HUES6 (cell line): ENCODE measurements at regions not wholly inside any gene's neighbourhood (a gene's known extent, or its start where the extent isn't known, plus 50 kb on each side); places are given as distances from the start of the nearest gene placed in this dataset.

ENCODE experiments used
- H3K27ac ChIP-seq: 2 replicates; pipeline ENCODE4 v1.7.0; 2013; ENCODE audit warnings: low read depth, mild to moderate bottlenecking, low read length, inconsistent platforms
- H3K27me3 ChIP-seq: 2 replicates; pipeline ENCODE4 v1.6.1; 2013; ENCODE audit warnings: low read length; ENCODE audit not compliant: control insufficient read depth, insufficient read depth
- H3K36me3 ChIP-seq: 2 replicates; pipeline ENCODE4 v1.6.1; 2013; ENCODE audit warnings: low read length; ENCODE audit not compliant: control insufficient read depth, insufficient read depth
- H3K4me1 ChIP-seq: 2 replicates; pipeline ENCODE4 v1.6.1; 2013; ENCODE audit warnings: low read length; ENCODE audit not compliant: control insufficient read depth, insufficient read depth
- H3K4me3 ChIP-seq: 2 replicates; pipeline ENCODE4 v1.5.1; 2013; ENCODE audit warnings: low read depth, low read length
- H3K9ac ChIP-seq: one replicate; pipeline ENCODE4 v1.6.1; 2013; ENCODE audit warnings: mild to moderate bottlenecking, low read length
- H3K9me3 ChIP-seq: 2 replicates; pipeline ENCODE4 v1.6.1; 2013; ENCODE audit warnings: low read depth, low read length; ENCODE audit not compliant: control insufficient read depth, insufficient read depth

DNA sequence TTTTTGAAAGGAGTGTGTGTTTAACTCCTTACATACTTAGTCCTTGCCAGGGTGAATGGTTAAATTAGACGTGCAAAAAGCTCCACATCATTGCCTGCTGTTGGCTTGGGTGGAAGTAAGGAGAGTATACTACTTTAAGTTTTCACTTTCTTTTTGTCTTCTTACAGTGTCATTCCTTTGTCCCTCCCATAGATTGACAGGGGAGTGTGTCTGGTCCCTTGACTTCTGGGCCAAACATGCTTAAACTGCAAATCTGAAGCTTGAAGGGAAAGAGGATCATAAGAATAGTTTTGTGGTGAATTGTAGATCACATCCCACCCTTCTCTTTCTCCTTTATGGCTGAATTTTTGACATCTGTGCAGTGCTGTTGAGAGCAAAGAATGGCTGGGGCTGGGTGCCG, 355.8 kb upstream of the C2CD4B start:
- Histone ChIP-seq H3K36me3 (no peaks in the 10 kb centered on the region), H3K9me3 (no peaks in the 10 kb centered on the region), H3K9ac (no peak overlapping the region), H3K4me3 (no peak overlapping the region), H3K27me3 (no peaks in the 10 kb centered on the region), H3K27ac (peak overlapping the region; percentile 35; the same call in 1 of the 2 replicates), H3K4me1 (peaks cover 48% of the 10 kb centered on the region)

- H3K9ac ChIP-seq = peak overlapping the region; percentile 41
- no peaks in the 10 kb centered on the region for H3K9me3 ChIP-seq
- peaks cover 48% of the 10 kb centered on the region for H3K4me1 ChIP-seq
- peak overlapping the region; percentile 35; the same call in 1 of the 2 replicates for H3K27ac ChIP-seq
- peak overlapping the region; percentile 29 for H3K4me3 ChIP-seq
- H3K36me3 ChIP-seq = no peaks in the 10 kb centered on the region
- no peaks in the 10 kb centered on the region for H3K27me3 ChIP-seq
Observed at GRCh38 chr15:62521396-62521795, 356.3 kb upstream of the C2CD4B start.

DNA sequence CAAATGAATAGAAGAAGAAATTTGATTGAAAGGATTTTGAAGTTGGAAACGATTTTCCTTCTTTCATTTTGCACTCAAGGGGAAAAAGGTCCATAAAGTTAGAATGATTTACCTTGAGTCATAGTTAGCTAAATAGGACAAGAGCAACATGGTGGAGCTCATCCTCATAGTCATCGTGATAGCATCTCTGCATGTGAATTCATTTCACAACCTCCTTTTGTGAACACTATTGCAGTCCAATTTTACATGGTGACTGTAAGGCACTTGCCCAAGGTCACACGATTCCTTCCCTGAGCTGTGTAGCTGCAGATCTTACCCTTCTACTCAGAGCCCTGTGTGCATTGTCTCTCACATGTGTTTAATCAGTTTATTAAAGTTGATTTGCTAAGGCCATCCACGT, 359.8 kb upstream of the C2CD4B start:
- H3K9ac ChIP-seq = no peak overlapping the region
- H3K4me1 ChIP-seq = peaks cover 45% of the 10 kb centered on the region
- no peak overlapping the region for H3K27ac ChIP-seq
- H3K4me3 ChIP-seq = no peak overlapping the region
- H3K36me3 ChIP-seq = no peaks in the 10 kb centered on the region
- no peaks in the 10 kb centered on the region for H3K9me3 ChIP-seq
- no peaks in the 10 kb centered on the region for H3K27me3 ChIP-seq

DNA sequence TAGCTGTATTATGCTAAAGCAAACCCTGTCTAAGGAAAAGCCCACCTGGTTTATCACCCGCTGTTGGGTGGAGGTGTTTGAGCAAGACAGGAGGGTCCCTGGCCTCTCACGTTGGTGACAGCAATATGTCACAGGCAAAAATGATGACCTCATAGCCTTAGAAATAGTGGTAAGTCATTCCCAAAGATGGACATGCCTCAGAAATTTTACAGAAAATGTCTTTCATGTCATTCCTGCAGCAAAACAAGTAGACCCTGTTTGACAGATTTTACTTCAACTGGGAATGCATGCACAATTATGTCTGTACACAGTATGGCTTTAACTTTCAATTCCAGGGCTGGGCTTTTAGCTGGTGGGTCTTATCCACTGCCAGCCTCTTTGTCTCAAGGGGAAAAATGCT, 362.3 kb upstream of the C2CD4B start:
- no peaks in the 10 kb centered on the region for H3K27me3 ChIP-seq
- H3K9me3 ChIP-seq = no peaks in the 10 kb centered on the region

DNA sequence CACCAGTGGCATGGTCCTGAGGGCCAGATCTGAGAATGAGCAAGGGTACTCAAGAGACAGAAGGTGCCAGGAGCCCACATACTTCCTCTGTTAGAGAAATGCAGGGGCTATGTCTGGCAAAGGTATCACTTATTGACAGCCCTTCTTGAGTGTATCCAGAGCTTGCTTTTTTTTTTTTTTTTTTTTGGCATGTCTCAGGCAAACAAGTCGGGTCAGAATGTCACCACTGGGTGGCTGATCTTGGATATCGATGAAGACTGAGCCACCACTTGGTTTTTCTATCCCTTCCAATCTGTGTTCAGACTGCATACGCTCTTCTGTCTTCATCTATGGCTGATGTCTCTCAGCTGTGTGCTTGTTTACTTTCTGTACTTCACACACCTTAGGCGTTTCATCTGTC, 363.4 kb upstream of the C2CD4B start:
- peaks cover 11% of the 10 kb centered on the region for H3K4me1 ChIP-seq
- no peaks in the 10 kb centered on the region for H3K27me3 ChIP-seq
- no peak overlapping the region for H3K9ac ChIP-seq
- H3K9me3 ChIP-seq = no peaks in the 10 kb centered on the region
- no peak overlapping the region for H3K27ac ChIP-seq
- H3K4me3 ChIP-seq = no peak overlapping the region
- no peaks in the 10 kb centered on the region for H3K36me3 ChIP-seq

More for the DNA sequence above, 362.3 kb upstream of the C2CD4B start:
- Histone ChIP-seq H3K9ac (no peak overlapping the region), H3K4me1 (peaks cover 19% of the 10 kb centered on the region), H3K36me3 (no peaks in the 10 kb centered on the region), H3K4me3 (no peak overlapping the region), H3K27ac (no peak overlapping the region)

GRCh38 chr15:62532367-62532766, 367.3 kb upstream of the C2CD4B start:
- Histone ChIP-seq H3K27me3 (no peaks in the 10 kb centered on the region), H3K4me3 (no peak overlapping the region), H3K4me1 (peaks cover 12% of the 10 kb centered on the region), H3K9ac (no peak overlapping the region), H3K36me3 (no peaks in the 10 kb centered on the region), H3K9me3 (no peaks in the 10 kb centered on the region), H3K27ac (no peak overlapping the region)

- no peak overlapping the region for H3K4me3 ChIP-seq
- H3K9ac ChIP-seq = no peak overlapping the region
- H3K4me1 ChIP-seq = peaks cover 7% of the 10 kb centered on the region
- H3K9me3 ChIP-seq = no peaks in the 10 kb centered on the region
- H3K27me3 ChIP-seq = no peaks in the 10 kb centered on the region
- no peak overlapping the region for H3K27ac ChIP-seq
- no peaks in the 10 kb centered on the region for H3K36me3 ChIP-seq
Observed at GRCh38 chr15:62533687-62534086, 368.6 kb upstream of the C2CD4B start.

- Histone ChIP-seq H3K27me3 (no peaks in the 10 kb centered on the region), H3K9me3 (no peaks in the 10 kb centered on the region), H3K4me1 (peaks cover 6% of the 10 kb centered on the region), H3K4me3 (no peak overlapping the region), H3K9ac (no peak overlapping the region), H3K36me3 (no peaks in the 10 kb centered on the region), H3K27ac (no peak overlapping the region)
Observed at GRCh38 chr15:62534996-62535395, 369.9 kb upstream of the C2CD4B start.

DNA sequence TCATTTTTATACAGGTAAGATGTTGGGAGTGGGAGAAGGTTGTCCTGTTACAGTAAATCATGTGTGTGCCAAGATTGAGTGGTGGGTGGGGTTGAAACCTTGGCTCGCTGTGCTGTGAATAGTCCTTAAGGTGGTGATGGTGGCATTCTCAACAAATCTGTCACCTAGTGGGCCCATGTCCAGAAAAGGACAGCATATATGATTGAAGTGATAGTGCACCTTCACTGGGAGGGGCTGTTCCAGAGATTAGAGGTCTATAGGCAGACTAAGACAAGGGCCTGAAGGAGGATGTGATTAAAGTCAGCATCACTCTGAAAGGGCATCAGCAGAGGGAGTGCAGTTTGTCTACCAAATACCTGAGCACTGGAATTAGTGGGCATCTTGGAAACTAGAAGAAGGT, 374.2 kb upstream of the C2CD4B start:
- Histone ChIP-seq H3K9ac (no peak overlapping the region), H3K27ac (no peak overlapping the region)

GRCh38 chr15:62541250-62541649, 376.2 kb upstream of the C2CD4B start:
- Histone ChIP-seq H3K9me3 (peaks cover 3% of the 10 kb centered on the region; the same call in 1 of the 2 replicates), H3K9ac (no peak overlapping the region), H3K4me1 (no peaks in the 10 kb centered on the region), H3K36me3 (no peaks in the 10 kb centered on the region), H3K27ac (no peak overlapping the region), H3K27me3 (no peaks in the 10 kb centered on the region), H3K4me3 (no peak overlapping the region)

More for the DNA sequence above, 374.2 kb upstream of the C2CD4B start:
- H3K4me1 ChIP-seq = no peaks in the 10 kb centered on the region
- no peaks in the 10 kb centered on the region for H3K36me3 ChIP-seq
- H3K9me3 ChIP-seq = peaks cover 3% of the 10 kb centered on the region; the same call in 1 of the 2 replicates
- no peaks in the 10 kb centered on the region for H3K27me3 ChIP-seq
- H3K4me3 ChIP-seq = no peak overlapping the region

- no peak overlapping the region for H3K9ac ChIP-seq
- no peaks in the 10 kb centered on the region for H3K36me3 ChIP-seq
- H3K27me3 ChIP-seq = no peaks in the 10 kb centered on the region
- peaks cover 4% of the 10 kb centered on the region; the same call in 1 of the 2 replicates for H3K4me1 ChIP-seq
- H3K4me3 ChIP-seq = no peak overlapping the region
- H3K9me3 ChIP-seq = peaks cover 3% of the 10 kb centered on the region; the same call in 1 of the 2 replicates
- H3K27ac ChIP-seq = no peak overlapping the region
Observed at GRCh38 chr15:62541846-62542245, 376.8 kb upstream of the C2CD4B start.

DNA sequence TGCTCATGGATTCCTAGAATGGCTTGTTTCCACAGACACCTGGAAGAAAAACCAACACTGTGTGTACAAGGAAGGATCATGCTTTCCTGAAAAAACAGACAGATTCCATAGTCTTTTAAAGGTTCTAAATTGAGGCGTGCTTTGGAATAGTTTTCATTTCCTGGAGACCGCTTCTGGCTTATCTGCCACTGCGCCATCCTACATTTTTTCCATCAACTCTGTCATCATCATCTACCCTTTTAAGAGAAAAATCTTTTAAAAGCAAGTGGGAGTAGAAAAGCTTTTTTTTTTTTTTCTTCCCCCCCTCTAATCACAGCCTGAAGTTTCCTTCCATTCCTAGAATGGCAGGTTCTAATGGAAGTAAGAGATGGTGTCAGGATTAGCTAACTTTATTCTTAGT, 379.4 kb upstream of the C2CD4B start:
- no peak overlapping the region for H3K9ac ChIP-seq
- peaks cover 4% of the 10 kb centered on the region; the same call in 1 of the 2 replicates for H3K4me1 ChIP-seq
- no peaks in the 10 kb centered on the region for H3K27me3 ChIP-seq
- H3K9me3 ChIP-seq = peaks cover 3% of the 10 kb centered on the region; the same call in 1 of the 2 replicates
- no peak overlapping the region for H3K27ac ChIP-seq
- H3K4me3 ChIP-seq = no peak overlapping the region
- H3K36me3 ChIP-seq = no peaks in the 10 kb centered on the region
